HG03196 (cell line): ENCODE measurements at regions not wholly inside any gene's neighbourhood (a gene's known extent, or its start where the extent isn't known, plus 50 kb on each side); places are given as distances from the start of the nearest gene placed in this dataset.

ENCODE experiments used
- ATAC-seq: cut with Tn5 transposase; IDR thresholded peaks from one replicate; pipeline ENCODE4 v1.9.1; 2021; ENCODE audit not compliant: unreplicated experiment

DNA sequence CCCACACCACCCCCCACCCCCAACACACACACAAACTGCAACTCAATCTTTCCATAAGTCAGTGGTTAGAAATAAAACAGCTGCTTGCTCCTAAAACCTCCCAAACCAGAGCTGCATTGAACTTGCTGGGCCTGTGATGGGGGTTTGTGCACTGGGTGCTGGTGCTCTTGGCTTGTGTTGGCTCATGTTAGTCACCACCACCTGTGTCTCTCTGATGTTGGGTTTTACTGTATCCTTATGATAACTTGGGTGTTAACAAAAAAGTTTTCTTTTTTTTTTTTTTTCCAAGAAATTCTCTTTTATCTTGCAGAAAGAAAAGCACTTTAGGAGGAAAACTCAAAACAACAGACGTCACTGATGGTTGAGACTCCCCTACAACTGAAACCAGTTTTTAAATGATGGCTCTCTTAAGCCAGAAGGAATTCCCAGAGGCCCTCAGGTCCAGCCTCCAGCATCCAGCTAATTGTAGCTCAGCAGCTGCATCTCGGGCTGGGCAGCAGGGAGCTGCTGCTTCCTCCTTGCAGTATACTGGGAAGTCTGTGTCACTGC lies 79.9 kb upstream of the DRD2 start:
- no peak for ATAC-seq

DNA sequence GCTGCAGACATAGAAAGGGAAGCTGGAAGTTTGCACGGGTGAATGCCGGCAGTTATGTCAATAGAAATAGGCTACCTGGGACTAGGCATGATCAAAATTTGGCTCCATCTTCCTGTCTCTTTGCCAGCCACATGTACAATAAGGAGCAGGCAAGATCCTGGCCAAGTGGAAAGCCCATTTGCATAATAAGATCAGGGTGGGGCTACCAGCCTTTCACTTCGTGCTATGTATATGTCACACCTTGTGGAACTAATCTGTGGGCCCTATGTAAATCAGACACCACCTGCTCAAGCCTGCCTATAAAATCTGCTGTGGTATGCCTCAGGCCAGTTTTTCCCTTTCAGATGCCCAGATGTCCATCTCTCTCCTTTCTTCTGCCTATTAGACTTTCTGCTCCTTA lies 79.3 kb upstream of the DRD2 start:
- no peak for ATAC-seq

DNA sequence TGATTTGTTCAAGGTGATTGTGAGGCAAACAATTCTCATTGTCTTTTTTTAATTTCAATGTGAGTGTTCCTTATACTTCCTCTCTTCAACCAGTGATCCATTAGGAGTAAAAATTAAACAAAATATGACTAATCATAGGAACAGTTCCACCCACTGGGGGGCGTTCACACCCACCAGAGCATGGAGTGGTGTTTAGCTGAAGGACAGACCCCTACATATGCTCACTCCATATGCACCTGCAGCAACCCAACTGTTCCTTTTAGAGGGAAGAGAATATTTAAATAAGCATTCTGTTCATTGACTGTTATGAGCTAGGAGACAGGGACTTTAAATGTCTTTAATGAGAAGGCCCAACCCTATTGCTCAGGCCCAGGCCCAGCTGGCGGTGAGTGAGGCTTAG lies 78.7 kb upstream of the DRD2 start:
- ATAC-seq = no peak

DNA sequence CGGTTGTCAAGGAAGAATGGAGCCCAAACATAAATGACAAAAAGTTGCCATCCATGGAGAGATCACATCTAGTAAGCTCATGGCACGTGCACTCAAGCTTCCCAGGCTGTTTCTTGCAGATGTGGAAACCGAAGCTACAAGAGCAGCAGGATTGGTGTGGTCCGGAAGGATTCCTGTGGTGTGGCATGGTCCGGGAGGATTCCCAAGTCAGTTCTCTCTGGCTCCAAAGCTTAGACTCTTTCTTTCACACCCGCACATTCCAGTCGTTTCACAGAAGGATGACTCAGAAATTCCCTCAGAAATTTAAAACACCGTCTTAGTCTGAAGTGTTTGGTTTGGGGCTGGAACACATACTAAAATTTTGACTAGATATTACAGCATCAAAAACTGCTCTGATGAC lies 78.0 kb upstream of the DRD2 start:
- no peak for ATAC-seq

DNA sequence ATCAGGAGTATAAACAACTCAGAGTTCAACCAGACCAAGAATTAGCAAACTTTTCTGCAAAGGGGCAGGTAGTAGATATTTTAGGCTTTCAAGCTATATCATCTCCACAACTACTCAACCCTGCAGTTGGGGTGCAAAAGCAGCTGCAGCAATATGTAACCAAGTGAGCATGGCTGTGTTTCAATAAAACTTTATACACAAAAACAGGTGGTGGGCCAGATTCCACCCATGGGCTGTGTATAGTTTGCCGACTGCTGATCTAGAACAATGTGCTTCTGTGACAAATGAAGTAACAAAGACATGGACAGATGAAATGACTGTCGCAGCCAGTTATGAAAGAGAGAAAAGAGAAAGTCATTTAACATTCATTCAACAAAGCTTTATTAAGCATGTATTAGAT lies 77.1 kb upstream of the DRD2 start:
- ATAC-seq = no peak

DNA sequence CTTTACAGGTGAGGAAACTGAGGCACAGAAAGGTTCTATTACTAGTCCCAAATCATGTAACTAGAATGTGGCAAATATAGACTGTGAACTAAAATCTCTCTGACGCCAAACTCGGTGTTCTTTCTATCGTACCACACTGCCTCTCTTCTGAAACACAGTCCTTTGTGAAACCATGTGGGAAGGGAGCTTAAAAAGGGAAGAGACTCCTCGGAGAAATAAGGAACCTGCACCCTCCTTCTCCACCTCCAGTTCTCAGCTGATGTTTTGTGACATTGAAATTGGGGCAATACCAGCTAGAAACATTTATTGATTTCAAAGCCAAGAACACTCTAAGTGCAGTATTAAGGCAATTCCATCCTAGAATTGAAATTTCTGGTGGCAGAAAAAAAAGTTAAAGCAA lies 76.4 kb upstream of the DRD2 start:
- no peak for ATAC-seq

DNA sequence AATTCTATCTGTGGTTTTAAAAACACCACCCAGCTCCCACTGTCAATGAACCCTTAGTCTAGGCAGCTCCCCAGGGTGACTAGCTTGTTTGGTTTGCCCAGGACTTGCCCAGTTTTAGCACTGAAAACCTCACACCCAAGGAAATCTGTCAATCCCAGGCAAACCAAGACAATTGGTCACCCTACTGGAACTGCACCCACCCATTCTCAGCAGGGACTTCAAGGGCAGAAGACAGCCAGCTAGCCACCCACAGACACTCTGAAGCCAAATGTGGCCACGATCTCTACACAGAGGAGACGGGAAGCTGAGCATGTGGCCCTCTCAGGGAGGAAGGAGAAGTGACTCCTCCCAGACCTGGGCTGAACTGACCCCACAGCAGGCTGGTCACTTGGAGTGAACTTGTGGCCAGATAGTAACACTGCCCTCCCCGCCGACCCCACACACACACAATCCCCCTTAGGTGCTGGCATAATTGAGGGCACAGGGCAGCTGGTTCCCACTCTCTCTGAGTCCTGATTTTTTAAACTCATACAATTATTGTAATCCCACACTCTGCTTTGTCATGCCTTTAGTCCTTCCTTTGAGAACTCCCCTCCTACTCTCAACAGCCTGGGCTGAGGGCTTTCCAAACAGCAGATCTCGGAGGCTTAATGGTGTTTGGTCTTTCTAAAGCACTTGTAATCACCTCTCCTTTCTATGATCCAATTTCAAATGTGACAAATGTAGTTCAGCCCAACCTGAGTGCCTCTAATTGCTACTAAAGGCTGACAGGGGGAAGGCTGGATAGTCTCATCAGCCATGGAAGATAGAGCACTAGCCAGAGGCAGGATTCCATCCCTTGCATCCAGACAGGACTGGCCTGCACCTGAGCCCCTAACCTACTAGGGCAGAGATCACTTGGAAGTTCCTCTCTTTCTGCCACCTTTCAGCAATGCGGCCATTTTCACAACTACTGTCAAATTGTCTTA lies 74.7 kb upstream of the DRD2 start:
- no peak for ATAC-seq

DNA sequence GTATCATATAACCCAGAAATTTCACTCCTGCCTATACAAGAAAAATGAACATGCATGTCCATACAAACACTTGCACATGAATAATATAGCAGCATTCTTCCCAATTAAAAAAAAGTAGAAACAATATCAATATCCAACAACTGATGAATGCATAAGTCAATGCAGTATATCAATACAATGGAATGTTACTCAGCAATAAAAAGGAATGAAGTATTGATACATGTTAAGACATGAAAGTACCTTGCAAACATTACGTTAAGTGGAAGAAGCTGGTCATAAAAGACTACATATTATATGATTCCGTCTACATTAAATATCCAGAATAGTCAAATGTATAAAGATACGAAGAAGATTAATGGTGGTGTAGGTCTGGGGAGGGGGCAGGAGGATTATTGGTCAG lies 73.9 kb upstream of the DRD2 start:
- ATAC-seq = no peak

DNA sequence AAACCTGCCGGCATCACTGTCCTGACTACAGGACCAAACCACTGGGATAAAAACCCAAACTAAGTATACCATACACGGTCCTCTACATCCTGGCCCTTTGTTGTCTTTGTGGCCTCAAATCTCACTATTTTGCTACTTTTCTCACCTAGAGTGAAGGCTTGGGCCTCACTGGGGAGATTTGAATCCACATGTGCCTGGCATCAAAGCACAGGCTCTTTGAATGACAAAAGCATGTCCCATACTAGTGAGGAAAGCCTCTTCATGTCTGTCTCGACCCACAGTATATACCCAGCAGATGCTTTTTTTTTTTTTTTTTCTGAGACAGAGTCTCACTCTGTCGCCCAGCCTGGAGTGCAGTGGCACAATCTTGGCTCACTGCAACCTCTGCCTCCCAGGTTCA lies 72.5 kb upstream of the DRD2 start:
- ATAC-seq = no peak

DNA sequence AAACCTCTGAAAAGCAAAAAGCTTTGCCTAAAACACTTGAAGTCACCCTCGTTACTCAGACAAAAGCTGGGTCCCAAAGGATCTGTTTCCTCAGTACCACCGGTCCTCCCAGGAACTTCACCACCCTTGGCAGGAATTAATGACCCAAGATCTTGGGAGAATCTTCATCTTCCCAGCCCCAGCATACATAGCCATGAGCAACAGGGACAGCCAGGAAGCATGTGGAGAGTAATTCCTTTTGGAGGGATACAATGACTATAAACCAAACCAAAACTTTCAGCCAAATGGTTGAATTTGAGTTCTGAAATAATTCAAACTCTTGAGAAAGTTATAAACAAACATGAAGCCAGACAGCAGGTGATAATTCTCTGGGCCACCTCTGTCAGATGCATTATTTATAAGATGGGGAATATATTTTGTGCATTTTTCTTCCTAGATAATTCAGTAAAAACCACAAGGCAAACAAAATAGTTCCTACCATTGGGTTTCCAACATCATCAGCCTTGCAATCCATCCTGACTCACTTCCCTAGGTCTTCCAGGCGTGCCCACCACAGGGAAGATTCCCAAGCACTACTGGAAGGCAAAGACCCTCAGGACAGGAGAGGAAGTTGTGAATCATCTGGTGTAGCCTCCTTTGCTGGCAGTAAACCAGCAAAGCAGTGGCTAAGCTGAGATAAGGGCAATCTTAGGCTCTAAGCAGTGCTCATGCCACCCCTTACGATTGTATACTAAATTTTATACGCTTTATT lies 71.7 kb upstream of the DRD2 start:
- ATAC-seq = no peak

DNA sequence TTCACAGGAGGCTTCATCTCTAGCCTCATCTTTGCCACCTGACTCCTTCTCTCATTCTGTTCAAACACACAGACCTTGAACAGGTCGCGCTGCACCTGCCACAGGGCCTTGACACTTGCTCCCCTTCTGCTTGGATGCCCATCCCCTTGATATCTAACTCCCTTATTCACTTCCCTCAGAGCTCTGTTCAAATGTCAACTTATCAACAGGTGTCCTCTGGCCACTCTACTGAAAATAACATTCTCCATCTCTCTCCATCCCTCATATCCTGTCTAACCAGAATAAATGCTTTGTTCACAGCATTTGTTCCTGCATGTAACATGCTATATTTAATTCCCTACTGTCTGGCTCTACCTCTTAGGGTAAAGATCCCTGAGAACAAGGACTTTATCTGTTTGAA lies 67.2 kb upstream of the DRD2 start:
- no peak for ATAC-seq

DNA sequence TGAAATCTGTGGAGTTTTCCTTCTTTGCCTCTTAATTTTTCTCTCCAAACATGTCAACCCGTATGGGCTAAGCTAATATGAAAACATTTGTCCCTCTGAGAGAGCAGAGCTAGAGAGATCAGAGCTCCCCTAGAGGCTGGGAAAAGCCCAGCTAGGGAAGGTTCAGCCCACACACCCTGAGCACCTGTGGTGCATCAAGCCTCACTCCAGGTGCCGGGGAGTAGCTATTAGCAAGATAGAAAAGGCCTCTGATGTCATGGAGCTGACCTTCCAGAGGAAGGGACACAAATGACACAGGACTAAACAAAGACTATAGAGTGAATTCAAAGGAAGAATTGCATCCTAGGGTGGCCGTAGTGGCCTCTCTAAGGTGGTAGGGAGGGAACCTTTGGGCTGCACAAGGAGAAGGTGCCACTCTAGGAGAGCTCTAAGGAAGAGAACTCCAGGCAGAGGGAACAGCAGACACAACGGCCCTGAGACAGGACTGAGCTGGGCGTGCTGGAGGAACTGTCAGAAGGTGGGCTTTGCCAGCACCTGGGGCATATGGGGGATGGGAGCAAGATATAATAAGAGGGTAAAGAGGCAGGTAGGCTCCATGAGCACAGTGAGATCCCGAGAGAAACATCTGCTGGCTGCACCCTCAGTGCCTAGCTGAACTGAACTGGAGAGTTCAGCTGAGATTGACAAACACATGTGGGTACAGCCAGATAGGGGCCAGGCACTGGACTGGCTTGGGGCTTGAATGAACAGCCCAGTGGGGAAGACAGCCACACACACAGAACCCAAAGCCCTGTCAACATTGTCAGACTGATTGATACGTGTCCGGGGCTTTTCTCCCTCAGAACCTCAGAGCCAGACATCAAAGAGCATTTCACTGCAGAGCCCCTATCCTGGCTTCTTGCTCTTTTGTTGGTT lies 65.5 kb upstream of the DRD2 start:
- no peak for ATAC-seq

DNA sequence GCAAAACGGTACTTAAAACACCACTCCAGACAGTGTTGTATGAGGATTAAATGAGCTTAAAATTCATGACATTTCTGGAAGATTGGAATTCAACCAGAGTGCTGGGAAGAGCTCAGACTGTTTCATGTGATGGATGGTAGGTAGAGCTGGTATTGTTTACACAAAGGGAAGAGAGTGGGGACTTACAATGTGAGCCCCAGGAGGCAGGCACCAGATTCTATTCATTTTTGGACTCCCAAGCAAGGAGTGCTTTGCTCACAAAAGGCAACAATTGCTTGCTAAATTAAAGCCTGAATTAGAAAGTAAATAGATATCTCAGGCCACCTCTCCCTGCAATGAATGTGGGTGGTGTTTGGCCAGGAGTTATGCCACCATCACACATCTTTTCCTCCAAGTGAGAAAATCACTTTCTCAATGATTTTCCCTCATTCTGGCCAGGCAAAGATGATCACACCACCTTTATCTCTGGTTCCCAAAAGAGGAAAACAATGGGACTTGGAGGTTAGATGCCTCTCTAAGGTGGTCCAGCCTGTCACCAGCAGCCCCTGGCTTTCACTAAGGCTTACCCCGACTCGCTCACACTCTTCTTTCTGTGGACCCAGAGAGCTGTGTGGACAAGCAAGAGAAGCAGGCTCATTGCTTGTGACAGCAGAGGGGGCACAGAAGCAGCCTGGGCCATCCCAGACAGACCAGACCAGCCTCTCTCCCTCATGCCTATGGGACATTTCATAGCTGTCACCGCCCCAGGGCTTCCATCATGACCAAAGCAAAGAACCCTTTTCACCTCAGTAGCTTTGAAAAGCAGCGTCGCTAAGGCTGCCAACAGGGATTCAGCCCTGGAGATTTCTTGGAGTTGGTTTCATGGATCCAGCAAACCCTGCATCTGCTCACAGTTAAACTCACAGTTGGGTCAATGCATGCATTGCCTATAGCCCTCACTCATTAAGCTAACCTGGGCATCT lies 63.5 kb upstream of the DRD2 start:
- no peak for ATAC-seq

DNA sequence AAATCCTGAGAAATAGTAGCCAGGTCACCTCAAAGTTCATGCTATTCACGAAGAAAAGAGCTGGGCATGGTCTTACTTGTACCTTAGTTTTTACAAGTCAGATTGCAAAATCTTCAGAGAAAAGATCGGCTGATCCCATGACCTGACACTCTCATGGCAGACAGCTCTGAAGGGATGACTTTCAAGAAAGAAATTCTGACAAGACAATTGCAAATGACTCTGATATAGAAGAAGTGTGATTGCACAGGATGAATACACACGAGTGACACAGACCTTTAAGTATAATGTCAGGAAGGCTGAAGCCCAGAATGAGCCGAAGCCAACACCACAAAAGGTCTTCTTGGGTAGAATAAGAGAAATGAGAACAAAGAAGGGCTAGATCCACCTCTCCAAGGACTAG lies 59.4 kb upstream of the DRD2 start:
- ATAC-seq = no peak

DNA sequence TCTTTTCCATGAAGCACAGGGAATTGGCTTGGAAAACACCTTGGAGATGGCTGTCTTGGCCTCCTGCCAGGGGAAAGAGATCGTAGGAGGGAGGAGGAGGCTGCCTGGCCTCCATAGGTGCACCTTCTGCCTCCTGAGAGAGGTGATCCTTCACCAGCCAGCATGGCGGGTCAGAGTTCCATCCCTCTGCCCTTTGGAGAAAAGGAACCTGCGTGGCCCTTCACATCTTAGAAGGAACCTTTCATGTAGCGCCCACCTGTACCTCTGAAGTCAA lies 58.2 kb upstream of the DRD2 start:
- no peak for ATAC-seq

DNA sequence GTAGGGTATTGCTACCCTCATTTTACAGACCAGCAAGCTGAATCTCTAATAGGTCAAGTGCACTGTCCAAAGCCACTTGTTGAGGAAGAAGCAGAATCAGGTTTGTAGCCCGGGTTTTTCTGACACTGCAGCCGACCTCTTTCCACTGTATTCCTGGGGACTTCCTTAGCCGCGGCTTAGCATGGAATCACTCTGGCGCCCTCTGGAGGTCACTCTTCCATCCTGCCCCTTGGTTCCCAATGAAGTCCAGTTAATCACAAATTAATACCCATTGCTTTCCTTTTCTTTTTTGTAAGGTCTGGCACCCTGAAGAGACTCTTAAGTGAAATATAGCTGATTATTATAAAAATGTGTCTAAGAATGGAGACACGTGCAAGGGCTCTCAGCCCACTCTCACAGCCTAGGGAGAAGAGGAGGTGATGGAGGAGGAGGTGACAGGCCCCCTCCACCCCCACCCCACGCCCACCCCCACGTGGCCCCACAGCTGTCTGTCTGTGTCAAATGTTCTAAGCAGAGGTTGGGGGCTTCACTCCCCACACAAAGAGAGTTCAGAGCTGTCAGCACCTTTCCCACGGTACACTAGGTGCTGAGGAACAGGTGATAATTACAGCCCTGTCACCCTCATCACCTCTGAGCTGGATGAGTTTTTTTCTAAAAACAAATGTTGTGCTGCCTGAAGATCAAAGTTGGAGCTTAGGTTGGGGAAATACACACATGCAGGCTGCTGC lies 57.7 kb upstream of the DRD2 start:
- ATAC-seq = no peak

DNA sequence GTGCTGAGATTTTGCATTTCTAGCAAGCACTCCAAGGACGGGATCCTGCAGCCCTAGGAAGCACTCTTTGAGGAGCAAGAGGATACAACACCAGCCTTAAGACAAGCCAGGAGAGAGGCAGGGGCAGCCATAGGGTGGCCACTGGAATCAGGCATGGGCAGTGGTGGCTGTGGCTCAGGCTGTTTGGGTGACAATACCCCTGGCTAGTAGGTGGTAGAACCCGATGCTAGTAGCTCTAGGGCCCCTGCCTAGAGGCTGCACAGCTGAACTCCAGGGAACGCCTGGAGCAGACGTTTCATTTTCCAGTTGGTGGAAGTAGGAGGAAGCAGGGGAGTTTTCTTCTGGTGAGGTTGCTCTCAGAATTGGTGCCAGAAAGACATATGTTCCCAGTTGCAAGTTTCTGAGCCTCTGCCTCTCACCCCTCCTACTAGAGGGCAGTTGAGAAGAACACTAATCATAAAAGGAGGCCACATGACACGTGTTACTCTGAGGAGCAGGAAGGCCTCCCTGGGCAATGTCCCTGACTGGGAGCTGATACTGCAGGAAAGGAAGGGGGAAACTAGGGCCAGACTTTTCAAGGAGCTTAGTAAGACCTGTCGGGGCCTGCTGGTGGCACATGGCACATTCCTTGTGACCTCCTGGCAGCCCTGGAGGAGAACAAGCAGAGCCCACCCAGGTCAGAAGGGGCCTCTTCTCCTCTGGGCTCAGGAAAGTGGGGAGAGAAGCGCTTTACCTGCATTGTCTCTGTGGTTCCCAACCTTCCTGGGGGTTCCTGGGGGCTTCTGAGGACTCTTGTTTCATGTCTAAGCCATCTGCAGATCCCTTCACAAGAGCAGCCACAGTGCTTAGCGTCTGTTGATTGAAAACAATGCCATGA lies 56.6 kb upstream of the DRD2 start:
- no peak for ATAC-seq

DNA sequence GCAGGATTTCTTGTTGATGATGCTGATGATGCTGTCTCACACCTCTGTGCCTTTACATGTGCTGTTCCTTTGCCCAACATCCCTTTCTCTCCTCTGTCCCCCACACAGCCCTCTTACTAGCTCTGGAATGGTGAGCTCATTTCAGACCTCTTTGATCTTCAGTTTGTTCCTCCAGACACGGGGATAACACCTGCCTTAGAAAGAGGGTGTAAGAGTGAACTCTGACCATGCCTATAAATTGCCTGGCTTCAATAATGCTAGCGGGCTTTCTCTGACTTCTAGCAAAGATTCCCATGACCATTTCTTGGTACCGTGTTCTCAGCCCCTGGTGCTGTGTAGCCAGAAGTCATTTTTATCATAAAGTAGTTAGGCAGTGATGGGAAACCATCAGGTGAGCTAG lies 55.9 kb upstream of the DRD2 start:
- ATAC-seq = no peak

DNA sequence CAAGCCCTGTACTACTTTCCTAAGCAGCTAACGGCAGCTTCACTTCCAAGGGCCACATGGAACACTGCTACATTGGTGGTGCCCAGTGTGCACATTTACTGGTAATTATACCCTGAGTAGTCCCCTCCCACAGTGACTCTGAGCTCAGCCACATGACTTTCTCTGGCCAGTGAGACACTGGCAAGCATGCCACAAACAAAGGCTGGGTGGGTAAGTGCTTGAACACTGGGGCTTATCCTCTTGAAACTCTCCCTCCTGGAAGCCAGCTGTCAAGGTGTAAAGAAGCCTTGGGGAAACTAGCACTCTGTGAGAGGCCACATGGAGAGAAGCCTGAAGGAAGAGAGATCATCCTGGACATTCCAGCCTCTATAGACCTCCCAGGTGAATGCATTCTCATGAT lies 54.4 kb upstream of the DRD2 start:
- no peak for ATAC-seq
